ENCODE measurements at regions not wholly inside any gene's neighbourhood (a gene's known extent, or its start where the extent isn't known, plus 50 kb on each side); places are given as distances from the start of the nearest gene placed in this dataset.
"Not testable (repeated sequence)": the region's sequence is repeated elsewhere in the genome, so short reads cannot be mapped to it uniquely, and the experiment has no call there.

DNA sequence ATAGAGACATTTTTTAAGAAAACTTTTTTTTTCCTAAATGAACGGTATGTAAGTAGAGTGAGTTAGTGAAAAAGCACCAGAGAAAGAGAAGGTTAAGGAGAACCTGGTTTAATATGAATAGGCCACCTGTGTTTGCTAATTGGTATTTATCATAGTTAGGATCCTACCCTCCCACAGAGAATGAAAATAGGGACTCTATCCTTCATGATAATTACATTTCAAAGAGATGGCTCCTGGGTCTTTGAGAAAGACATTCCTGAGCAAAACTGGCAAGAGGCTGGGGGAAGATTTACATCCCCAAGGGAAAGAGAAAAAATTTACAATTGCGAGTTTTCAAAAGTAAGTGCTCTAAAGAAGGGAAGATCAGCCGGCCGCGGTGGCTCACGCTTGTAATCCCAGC, 1284.5 kb downstream of the SLITRK1 start:
- no peak for DNase-seq (ENCODE audit: low spot score)

- no peak for DNase-seq (ENCODE audit: low spot score)
These were observed 1289.0 kb downstream of the SLITRK1 start for GRCh38 chr13:82593239-82593638.

DNA sequence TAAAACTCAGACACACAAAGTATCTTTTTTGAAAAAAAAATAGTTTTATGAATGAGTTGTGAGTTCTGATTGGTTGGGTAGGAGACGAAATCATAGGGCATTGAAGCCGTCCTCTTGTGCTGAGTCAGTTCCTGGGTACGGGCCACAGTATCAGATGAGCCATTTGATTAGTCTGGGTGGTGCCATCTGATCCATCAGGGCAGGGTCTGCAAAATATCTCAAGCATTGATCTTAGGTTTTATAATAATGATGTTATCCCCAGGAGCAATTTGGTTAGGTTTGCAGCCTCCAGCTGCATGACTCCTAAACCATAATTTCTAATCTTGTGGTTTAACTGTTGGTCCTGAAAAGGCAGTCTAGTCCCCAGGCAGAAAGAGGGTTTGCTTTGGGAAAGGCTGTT, 1310.6 kb downstream of the SLITRK1 start:
- DNase-seq (ENCODE audit: low spot score): no peak

DNA sequence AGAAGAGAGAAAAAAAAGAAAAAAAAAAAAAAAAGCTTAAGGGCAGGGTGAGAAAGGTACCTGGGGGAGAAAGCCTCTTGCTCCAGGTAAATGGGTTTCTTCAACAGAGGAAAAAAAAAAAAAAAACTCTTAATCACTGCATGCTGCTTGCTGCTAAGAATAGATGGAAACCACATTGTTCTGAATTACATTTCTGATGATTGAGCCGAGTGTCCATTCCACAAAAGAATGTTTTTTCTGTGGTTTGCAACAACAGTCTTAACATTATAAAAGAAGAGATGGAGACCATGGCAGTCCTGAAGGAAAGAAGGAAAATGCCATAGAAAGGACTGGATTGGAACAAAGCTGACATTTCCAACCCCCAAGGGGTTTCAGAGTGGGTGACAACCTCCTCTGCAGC, 1312.7 kb downstream of the SLITRK1 start:
- DNase-seq (ENCODE audit: low spot score): no peak

GRCh38 chr13:82566864-82567263, 1315.4 kb downstream of the SLITRK1 start:
- DNase-seq (ENCODE audit: low spot score): no peak

- DNase-seq (ENCODE audit: low spot score): no peak
These were observed 1317.1 kb downstream of the SLITRK1 start for GRCh38 chr13:82565201-82565600.

GRCh38 chr13:82560889-82561288, 1321.4 kb downstream of the SLITRK1 start:
- no peak for DNase-seq (ENCODE audit: low spot score)

DNA sequence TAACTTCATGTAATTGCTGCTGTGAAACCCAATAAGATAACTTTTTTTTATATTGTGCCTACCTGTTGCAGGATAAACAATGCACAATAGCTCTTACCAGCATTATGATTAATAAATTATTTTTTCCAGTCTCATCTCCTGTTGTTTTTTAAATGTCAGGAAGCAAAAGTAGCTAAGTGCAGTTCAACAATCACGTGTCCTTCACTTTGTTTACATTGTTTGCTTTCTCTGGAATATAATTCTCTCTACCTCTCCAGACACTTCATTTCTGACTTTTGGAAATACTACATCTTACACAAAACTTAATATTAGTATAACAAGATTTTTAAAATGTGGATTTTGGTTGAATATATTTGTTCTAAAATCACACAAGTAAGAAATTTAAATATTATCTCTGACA, 1359.4 kb downstream of the SLITRK1 start:
- no peak for DNase-seq (ENCODE audit: low spot score)

- DNase-seq (ENCODE audit: low spot score): no peak
These were observed 1375.4 kb downstream of the SLITRK1 start for GRCh38 chr13:82506805-82507414.

DNA sequence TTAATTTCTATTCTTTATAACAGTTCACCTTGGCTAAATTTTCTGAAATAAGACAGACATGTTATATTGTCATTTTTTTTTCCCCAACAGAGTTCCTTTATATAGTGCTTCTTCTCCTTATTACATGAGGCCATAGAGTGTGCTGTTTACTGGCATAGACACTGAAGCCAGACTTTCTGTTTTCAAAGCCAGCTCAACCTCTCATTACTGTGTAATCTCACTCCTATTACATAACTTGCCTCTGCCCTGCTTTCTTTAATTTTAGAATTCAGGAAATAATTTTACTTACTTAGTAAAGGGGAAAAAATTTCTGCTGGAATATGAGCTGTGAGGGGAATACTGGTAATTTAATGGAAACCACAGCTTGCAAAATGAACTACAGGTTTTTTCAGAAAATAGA, 1380.4 kb downstream of the SLITRK1 start:
- no peak for DNase-seq (ENCODE audit: low spot score)

- DNase-seq (ENCODE audit: low spot score): no peak
These were observed 1401.9 kb downstream of the SLITRK1 start for GRCh38 chr13:82480415-82480814.

GRCh38 chr13:82477436-82477835, 1404.8 kb downstream of the SLITRK1 start:
- DNase-seq (ENCODE audit: low spot score): no peak

DNA sequence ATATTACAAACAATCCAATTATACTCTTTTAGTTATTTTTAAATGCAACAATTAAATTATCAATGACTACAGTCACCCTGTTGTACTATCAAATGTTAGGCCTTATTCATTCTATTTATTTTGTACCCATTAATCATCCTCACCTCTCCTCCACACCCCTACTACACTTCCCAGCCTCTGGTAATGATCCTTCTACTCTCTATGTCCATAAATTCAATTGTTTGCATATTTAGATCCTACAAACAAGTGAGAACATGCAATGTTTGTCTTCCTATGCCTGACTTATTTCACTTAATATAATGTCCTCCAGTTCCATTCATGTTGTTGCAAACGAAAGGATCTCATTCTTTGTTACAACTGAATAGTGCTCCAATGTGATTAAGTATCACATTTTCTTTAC, 1414.6 kb downstream of the SLITRK1 start:
- no peak for DNase-seq (ENCODE audit: low spot score)

GRCh38 chr13:82459575-82459974, 1422.7 kb downstream of the SLITRK1 start:
- not testable (repeated sequence) for DNase-seq (ENCODE audit: low spot score)

DNA sequence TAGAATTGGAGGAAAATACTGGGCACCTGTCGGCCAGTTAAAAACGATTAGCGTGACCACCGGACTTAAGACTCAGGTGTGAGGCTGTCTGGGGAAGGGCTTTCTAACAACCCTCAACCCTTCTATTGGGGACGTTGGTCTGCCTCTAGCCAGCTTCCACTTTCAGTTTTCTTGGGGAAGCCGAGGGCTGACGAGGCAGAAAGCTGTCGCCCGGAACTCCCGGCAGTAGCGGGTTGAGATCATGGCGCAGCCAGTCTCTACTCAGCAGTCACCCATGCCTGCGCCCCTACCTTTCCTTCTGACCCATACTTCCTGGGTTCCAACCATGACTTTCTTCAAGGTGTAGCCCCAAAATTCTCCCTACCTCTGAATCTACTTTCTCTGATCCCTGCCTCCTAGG, 1424.1 kb downstream of the SLITRK1 start:
- DNase-seq (ENCODE audit: low spot score): no peak

DNA sequence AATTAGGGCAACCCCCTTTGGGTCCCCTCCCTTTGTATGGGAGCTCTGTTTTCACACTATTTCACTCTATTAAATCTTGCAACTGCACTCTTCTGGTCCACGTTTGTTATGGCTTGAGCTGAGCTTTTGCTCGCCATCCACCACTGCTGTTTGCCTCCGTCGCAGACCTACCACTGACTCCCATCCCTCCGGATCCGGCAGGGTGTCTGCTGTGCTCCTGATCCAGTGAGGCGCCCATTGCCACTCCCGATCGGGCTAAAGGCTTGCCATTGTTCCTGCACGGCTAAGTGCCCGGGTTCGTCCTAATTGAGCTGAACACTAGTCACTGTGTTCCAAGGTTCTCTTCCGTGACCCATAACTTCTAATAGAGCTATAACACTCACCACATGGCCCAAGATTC, 1424.7 kb downstream of the SLITRK1 start:
- not testable (repeated sequence) for DNase-seq (ENCODE audit: low spot score)

DNA sequence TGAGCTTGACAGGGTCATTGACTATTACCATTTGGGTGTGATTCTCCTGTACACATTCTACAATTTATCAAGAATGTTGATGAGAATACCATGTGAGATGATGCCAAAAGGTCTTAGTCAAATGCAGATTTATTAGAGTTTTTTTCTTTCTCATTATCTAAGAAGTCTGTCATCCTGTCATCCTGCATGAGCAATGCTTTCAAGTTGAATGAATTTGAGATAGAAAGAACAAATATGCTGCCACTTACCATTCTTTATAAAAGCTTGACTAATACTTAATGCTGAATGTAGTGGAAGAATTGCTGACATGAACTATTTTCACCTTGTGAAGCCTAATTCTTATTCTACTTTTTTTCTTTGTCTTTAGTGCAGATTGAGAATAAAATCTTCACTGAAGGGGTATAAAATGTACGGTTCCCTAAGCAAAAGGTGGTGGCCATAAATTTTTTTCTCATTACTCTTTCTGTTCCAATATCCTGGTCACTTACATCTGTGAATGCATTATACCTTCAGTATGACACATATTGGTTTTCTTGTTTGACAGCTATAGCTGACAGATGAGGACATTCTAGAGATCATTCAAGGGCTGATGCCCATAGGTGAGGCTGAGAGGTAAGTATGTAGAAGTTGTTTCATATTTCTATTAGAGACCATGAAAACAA, 1434.7 kb downstream of the SLITRK1 start:
- DNase-seq (ENCODE audit: low spot score): no peak

GRCh38 chr13:82439159-82439904, 1442.9 kb downstream of the SLITRK1 start:
- no peak for DNase-seq (ENCODE audit: low spot score)

- DNase-seq (ENCODE audit: low spot score): no peak
These were observed 1444.0 kb downstream of the SLITRK1 start for GRCh38 chr13:82438320-82438719.

- no peak for DNase-seq (ENCODE audit: low spot score)
These were observed 1446.1 kb downstream of the SLITRK1 start for GRCh38 chr13:82436099-82436585.

DNA sequence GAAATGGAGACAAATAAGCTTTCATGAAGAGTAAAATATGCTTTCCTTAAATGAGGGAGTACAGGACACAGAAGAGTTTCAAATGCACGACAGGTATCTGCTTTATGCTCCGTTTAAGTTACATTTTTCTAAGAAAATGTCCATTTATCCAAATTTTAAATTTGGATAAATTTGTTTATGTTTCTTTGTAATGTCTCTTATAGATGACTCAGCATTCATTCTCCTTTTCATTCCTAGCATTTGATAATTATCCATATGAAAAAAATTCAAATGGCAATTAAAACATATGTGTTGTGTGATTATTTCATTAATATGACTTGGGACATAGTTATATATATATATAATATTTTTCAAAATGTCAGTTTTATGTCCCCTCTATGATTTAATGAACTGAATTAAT, 1449.3 kb downstream of the SLITRK1 start:
- no peak for DNase-seq (ENCODE audit: low spot score)

GRCh38 chr13:82412749-82413148, 1469.5 kb downstream of the SLITRK1 start:
- DNase-seq (ENCODE audit: low spot score): no peak

- no peak for DNase-seq (ENCODE audit: low spot score)
These were observed 1475.0 kb downstream of the SLITRK1 start for GRCh38 chr13:82407321-82407720.

All from mucosa of gallbladder (tissue), 1 donor.